Transverse colon (tissue), 3 donors: ENCODE measurements at regions not wholly inside any gene's neighbourhood (a gene's known extent, or its start where the extent isn't known, plus 50 kb on each side); places are given as distances from the start of the nearest gene placed in this dataset.

Source experiments
- POLR2A ChIP-seq: fragments of 450-650 bp; IDR thresholded peaks from one replicate; pipeline ENCODE4 v1.6.1; 2016; ENCODE audit warnings: antibody characterized with exemption, mild to moderate bottlenecking, moderate library complexity
- TF ChIP-seq, protein P1 (sequence below), 5 experiments: fragments of 200-600 bp in 3 of 5; fragments of 450-650 bp in 2 of 5; sonication (generic) in 3 of 5; IDR thresholded peaks; 1 replicate in 2 of 5; 2 replicates in 3 of 5; pipeline ENCODE4 v1.5.1; 2016 to 2017; ENCODE audit warnings: antibody characterized with exemption in 5 of 5, inconsistent platforms in 3 of 5, mild to moderate bottlenecking in 2 of 5, moderate library complexity in 1 of 5

DNA sequence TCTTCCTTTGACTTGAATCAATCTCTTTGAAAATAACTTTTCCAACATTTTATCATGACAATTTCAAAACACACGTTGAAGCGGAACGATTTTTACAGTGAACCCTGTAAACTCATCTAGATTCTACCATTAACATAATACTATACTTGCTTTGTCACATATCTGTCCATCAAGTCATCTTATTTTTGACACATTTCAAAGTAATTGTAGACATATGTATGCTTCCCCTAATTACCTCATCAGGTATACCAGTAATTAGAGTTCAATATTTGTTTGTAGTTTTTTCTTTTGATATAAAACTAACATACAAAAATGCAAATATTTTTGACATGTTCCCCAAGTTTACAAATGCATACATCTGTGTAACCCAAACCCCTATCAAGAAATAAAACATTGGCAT, 140.4 kb downstream of the DACT1 start:
- TF ChIP-seq, protein P1, sequence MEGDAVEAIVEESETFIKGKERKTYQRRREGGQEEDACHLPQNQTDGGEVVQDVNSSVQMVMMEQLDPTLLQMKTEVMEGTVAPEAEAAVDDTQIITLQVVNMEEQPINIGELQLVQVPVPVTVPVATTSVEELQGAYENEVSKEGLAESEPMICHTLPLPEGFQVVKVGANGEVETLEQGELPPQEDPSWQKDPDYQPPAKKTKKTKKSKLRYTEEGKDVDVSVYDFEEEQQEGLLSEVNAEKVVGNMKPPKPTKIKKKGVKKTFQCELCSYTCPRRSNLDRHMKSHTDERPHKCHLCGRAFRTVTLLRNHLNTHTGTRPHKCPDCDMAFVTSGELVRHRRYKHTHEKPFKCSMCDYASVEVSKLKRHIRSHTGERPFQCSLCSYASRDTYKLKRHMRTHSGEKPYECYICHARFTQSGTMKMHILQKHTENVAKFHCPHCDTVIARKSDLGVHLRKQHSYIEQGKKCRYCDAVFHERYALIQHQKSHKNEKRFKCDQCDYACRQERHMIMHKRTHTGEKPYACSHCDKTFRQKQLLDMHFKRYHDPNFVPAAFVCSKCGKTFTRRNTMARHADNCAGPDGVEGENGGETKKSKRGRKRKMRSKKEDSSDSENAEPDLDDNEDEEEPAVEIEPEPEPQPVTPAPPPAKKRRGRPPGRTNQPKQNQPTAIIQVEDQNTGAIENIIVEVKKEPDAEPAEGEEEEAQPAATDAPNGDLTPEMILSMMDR (IDR thresholded peaks at IDR 0.05) = no peak
- no peak for TF ChIP-seq POLR2A
